Mesodermal cell (in vitro differentiated cells): ENCODE measurements at regions not wholly inside any gene's neighbourhood (a gene's known extent, or its start where the extent isn't known, plus 50 kb on each side); places are given as distances from the start of the nearest gene placed in this dataset.

Experiments
- H3K27ac ChIP-seq: 2 replicates; pipeline ENCODE4 v1.7.0; 2013; ENCODE audit warnings: mild to moderate bottlenecking, low read depth, low read length, moderate library complexity; ENCODE audit not compliant: severe bottlenecking
- H3K36me3 ChIP-seq: 2 replicates; pipeline ENCODE4 v1.7.1; 2013; ENCODE audit warnings: mild to moderate bottlenecking, low read length, moderate library complexity; ENCODE audit not compliant: control insufficient read depth, insufficient read depth
- H3K4me1 ChIP-seq: one replicate; pipeline ENCODE4 v1.7.1; 2013; ENCODE audit warnings: mild to moderate bottlenecking, low read length; ENCODE audit not compliant: insufficient read depth, control insufficient read depth, poor library complexity, severe bottlenecking
- H3K4me3 ChIP-seq: 2 replicates; pipeline ENCODE4 v1.7.0; 2013; ENCODE audit warnings: low read length, control low read depth, mild to moderate bottlenecking; ENCODE audit not compliant: insufficient read depth, poor library complexity, severe bottlenecking; ENCODE audit errors: extremely low read depth
- H3K9me3 ChIP-seq: 2 replicates; pipeline ENCODE4 v1.7.1; 2013; ENCODE audit warnings: mild to moderate bottlenecking, low read length, moderate library complexity; ENCODE audit not compliant: control insufficient read depth
- WGBS, 2 experiments: methylation state at CpG; one replicate each; pipeline ENCODE4 v1.1.5; 2013; ENCODE audit warnings: missing lambda C conversion rate in 2 of 2; ENCODE audit not compliant: insufficient coverage in 2 of 2; 5-methylcytosine and 5-hydroxymethylcytosine counted together

DNA sequence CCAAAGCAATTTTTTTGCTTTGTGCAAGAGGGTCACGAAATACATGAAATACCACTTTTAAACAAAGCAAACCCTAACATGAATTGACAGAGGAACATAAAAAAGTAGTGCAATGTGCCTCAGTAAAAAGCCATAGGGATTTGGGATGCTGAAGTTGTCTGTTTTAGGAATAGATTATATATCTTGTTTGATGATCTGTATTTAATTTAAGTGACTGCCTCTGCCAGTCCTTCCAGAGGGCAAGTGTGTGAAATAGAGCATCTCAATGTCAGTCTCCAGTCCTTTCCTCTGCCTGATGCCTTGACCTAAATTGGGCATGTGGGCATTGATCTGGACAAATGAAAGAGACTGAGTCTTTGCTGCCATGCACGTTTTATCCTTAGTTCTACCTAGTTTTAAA lies 222.8 kb downstream of the PTPRC start:
- WGBS, 2 experiments, result 100% methylated on average over 1 of the region's 2 CpGs; no CpG with 5 or more reads in 1 of the 2 experiments
- Histone ChIP-seq H3K4me1 (no peaks in the 10 kb centered on the region), H3K9me3 (no peaks in the 10 kb centered on the region), H3K27ac (no peak overlapping the region), H3K36me3 (no peaks in the 10 kb centered on the region), H3K4me3 (no peak overlapping the region)

- no peak overlapping the region for H3K27ac ChIP-seq
- WGBS, 2 experiments, result no CpG with 5 or more reads among the region's 4 CpGs
- no peaks in the 10 kb centered on the region for H3K4me1 ChIP-seq
- H3K9me3 ChIP-seq, result no peaks in the 10 kb centered on the region
- no peaks in the 10 kb centered on the region for H3K36me3 ChIP-seq
- H3K4me3 ChIP-seq, result no peak overlapping the region
These were observed 225.9 kb downstream of the PTPRC start for GRCh38 chr1:198864695-198865094.

GRCh38 chr1:198865319-198865718 lies 226.5 kb downstream of the PTPRC start:
- H3K27ac ChIP-seq, result no peak overlapping the region
- H3K9me3 ChIP-seq, result no peaks in the 10 kb centered on the region
- H3K36me3 ChIP-seq, result no peaks in the 10 kb centered on the region
- H3K4me3 ChIP-seq, result no peak overlapping the region
- WGBS, 2 experiments, result no CpG with 5 or more reads among the region's 2 CpGs
- no peaks in the 10 kb centered on the region for H3K4me1 ChIP-seq

GRCh38 chr1:198867182-198867581 lies 228.3 kb downstream of the PTPRC start:
- Histone ChIP-seq H3K4me1 (no peaks in the 10 kb centered on the region), H3K9me3 (no peaks in the 10 kb centered on the region), H3K36me3 (no peaks in the 10 kb centered on the region), H3K4me3 (no peak overlapping the region), H3K27ac (no peak overlapping the region)
- no CpG with 5 or more reads among the region's 6 CpGs for WGBS, 2 experiments

DNA sequence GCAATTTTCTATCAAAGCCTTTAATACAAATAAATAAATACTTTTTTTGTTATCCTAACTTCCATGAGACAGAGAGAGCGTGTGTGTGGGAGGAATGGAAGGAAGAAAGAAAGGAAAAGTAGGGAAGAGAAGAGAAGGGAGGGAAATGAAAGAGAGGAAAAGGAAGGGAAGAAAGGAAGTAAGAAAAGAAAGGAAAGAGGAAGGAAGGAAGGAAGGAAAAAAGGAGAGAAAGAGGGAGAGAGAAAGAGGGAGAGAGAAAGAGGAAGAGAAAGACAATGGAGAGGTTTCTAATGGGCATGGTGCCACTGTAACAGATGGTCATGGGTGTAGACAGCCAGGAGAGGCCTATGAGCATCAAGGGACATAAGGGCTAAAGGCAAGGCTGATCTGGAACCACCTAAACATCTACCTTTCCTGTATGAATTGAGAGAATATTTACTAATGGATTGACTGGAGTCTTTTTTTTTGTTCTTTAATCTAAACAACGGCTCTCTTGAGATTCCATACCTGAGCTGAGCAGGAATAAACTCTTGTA lies 234.9 kb downstream of the PTPRC start:
- Histone ChIP-seq H3K27ac (no peak overlapping the region), H3K4me1 (no peaks in the 10 kb centered on the region), H3K36me3 (no peaks in the 10 kb centered on the region), H3K9me3 (no peaks in the 10 kb centered on the region), H3K4me3 (no peak overlapping the region)
- 100% methylated on average over 1 of the region's 2 CpGs for WGBS, 2 experiments

- WGBS, 2 experiments, result 83 to 86% methylated on average over 8 to 9 of the region's 10 CpGs
- no peak overlapping the region for H3K4me3 ChIP-seq
- no peaks in the 10 kb centered on the region for H3K36me3 ChIP-seq
- H3K27ac ChIP-seq, result peak overlapping the region; percentile 74
- H3K9me3 ChIP-seq, result no peaks in the 10 kb centered on the region
- H3K4me1 ChIP-seq, result peaks cover 10% of the 10 kb centered on the region
These were observed 237.6 kb downstream of the PTPRC start for GRCh38 chr1:198876371-198876871.

DNA sequence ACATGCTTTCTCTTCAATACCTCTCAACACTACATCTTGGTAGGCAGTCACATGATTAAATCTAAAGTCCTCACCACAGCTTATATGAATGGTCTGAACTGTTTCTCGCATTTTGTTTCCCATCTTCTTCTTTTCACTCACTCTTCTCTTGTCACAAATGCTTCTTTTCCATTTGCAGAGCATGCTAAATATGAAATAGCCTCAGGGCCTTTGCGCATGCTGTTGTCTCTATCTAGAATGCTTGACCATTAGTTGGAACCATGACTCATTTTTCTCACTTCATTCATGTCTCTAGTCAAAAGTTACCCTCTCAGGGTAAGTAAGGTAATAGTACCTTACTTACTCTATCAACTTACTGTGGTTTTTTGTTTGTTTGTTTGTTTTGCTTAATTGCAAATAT lies 239.7 kb downstream of the PTPRC start:
- Histone ChIP-seq H3K36me3 (no peaks in the 10 kb centered on the region), H3K9me3 (no peaks in the 10 kb centered on the region), H3K4me1 (peaks cover 10% of the 10 kb centered on the region), H3K27ac (no peak overlapping the region), H3K4me3 (no peak overlapping the region)
- WGBS, 2 experiments, result 100% methylated on average over 2 of the region's 2 CpGs

GRCh38 chr1:198879711-198880306 lies 241.0 kb downstream of the PTPRC start:
- peaks cover 10% of the 10 kb centered on the region for H3K4me1 ChIP-seq
- 67 to 80% methylated on average over 1 of the region's 5 CpGs for WGBS, 2 experiments
- no peaks in the 10 kb centered on the region for H3K9me3 ChIP-seq
- no peak overlapping the region for H3K4me3 ChIP-seq
- H3K27ac ChIP-seq, result no peak overlapping the region
- no peaks in the 10 kb centered on the region for H3K36me3 ChIP-seq

DNA sequence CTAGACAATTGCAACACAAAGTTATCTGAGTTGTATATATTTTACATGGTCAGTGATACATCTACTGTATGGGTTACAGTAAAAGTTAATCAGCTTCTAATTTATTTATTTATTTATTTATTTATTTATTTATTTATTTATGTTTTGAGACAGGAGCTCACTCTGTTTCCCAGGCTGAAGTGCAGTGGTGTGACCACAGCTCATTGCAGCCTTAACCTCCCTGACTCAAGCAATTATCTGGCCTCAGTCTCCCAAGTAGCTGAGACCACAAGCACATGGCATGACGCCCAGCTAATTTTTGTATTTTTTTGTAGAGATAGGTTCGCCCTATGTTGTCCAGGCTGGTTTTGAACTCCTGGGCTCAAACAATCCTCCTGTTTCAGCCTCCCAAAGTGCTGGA lies 241.6 kb downstream of the PTPRC start:
- 80 to 100% methylated on average over 1 to 2 of the region's 2 CpGs for WGBS, 2 experiments
- no peaks in the 10 kb centered on the region for H3K9me3 ChIP-seq
- peaks cover 10% of the 10 kb centered on the region for H3K4me1 ChIP-seq
- H3K36me3 ChIP-seq, result no peaks in the 10 kb centered on the region
- H3K27ac ChIP-seq, result peak overlapping the region; percentile 89
- no peak overlapping the region for H3K4me3 ChIP-seq

GRCh38 chr1:198880818-198881597 lies 242.2 kb downstream of the PTPRC start:
- Histone ChIP-seq H3K4me1 (peaks cover 10% of the 10 kb centered on the region), H3K9me3 (no peaks in the 10 kb centered on the region), H3K36me3 (no peaks in the 10 kb centered on the region), H3K27ac (peak overlapping the region; percentile 89), H3K4me3 (no peak overlapping the region)
- WGBS, 2 experiments, result 40 to 60% methylated on average over 1 of the region's 4 CpGs

DNA sequence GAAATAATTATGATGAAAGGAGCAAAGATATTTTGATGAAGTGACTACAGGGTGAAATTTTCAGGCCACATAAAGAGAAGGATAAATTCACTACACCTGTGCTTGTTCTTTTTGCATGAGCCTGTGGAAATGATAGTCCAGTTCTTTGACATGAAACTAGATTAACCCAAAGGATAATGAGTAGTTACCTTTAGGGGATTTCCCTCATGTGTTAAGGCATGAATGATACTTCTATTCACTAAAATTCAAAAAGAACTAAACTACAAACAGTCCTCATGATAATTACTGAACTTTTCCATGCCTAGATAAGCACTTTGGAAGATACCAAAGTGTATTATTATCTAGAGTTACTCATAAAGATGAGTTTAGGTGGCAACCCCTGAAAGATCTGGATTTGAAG lies 244.3 kb downstream of the PTPRC start:
- H3K9me3 ChIP-seq, result no peaks in the 10 kb centered on the region
- H3K4me3 ChIP-seq, result no peak overlapping the region
- peaks cover 10% of the 10 kb centered on the region for H3K4me1 ChIP-seq
- no peak overlapping the region for H3K27ac ChIP-seq
- no peaks in the 10 kb centered on the region for H3K36me3 ChIP-seq
